Cardiac fibroblast (primary cell): ENCODE measurements at regions not wholly inside any gene's neighbourhood (a gene's known extent, or its start where the extent isn't known, plus 50 kb on each side); places are given as distances from the start of the nearest gene placed in this dataset.

ENCODE experiments used
- DNase-seq, 2 donors: peaks; one replicate each; pipeline versions ENCODE4 v3.0.0 to v3.0.0-alpha.2; 2010; ENCODE audit warnings: low read depth in 2 of 2
- H3K4me3 ChIP-seq, 2 donors: replicated peaks in 1 of 2; 1 replicate in 1 of 2; 2 replicates in 1 of 2; pipeline ENCODE4 v1.5.1; 2011; ENCODE audit warnings: low read depth in 2 of 2, low read length in 2 of 2, mild to moderate bottlenecking in 2 of 2, moderate library complexity in 1 of 2
- CTCF ChIP-seq: IDR thresholded peaks from one replicate; pipeline ENCODE4 v1.5.1; 2011; ENCODE audit warnings: low read depth, mild to moderate bottlenecking, low read length, inconsistent platforms

- no peak for TF ChIP-seq CTCF
- H3K4me3 ChIP-seq, result no peak overlapping the region
- no peak for DNase-seq
These were observed 982.5 kb upstream of the CDH8 start for GRCh38 chr16:63018581-63019223.

DNA sequence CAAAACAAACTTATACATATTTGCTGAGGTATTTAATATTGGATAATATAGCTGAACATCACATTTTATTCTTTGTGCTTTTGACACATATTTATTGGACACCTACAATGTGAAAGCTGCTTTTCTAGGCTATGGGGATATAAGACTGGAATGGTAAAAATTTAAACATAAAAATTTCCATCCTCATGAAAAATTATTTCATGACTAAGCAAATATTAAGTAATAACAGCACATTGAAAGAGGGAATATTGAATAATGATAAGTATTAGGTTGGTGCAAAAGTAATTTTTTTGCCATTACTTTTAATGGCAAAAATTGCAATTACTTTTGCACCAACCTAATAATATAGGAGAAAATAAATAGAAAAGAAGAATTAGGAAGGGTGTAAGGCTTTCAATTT, 972.5 kb upstream of the CDH8 start:
- H3K4me3 ChIP-seq, result no peak overlapping the region
- DNase-seq, result no peak
- TF ChIP-seq CTCF, result no peak

GRCh38 chr16:63005356-63005755, 969.1 kb upstream of the CDH8 start:
- TF ChIP-seq CTCF, result no peak
- no peak for DNase-seq
- no peak overlapping the region for H3K4me3 ChIP-seq

DNA sequence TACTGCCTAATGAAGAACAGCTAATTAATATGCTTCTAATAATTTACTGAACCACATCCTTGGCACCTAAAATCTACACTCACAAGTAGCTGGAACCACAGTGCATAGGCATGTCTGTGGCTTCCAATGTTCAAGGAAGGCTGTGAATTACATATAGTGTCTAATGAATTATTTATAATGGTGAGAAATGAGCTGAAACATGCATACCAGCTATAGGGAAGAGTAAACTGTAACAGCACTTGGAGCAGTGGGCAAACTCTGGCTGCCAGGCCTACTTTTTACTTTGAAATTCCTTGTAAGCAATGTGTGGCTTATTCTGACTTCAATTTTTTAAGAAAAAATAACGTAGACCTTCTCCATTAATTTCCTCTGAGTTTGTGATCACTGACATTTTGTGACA, 953.2 kb upstream of the CDH8 start:
- TF ChIP-seq CTCF, result no peak
- H3K4me3 ChIP-seq, result no peak overlapping the region
- no peak for DNase-seq

DNA sequence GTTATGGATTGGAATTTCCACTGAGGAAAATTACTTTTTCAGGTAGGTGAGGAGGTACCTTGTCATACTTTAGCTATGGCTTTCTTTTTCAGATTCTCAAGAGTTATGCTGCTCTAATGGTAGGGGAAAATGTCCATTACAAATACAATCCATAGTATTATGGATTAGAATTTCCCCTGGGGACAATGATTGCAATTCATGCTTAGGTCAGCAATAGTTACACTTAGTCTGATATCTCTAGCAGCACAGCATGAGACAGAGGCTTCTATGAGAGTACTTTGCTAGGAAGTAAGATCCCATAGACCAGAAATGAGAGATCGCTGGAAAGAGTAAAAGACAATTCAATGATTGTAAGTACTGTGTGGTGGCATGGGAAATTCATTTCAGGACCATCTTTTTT, 949.5 kb upstream of the CDH8 start:
- no peak for TF ChIP-seq CTCF
- DNase-seq, result no peak
- no peak overlapping the region for H3K4me3 ChIP-seq

- no peak for DNase-seq
- no peak overlapping the region for H3K4me3 ChIP-seq
- TF ChIP-seq CTCF, result no peak
These were observed 942.2 kb upstream of the CDH8 start for GRCh38 chr16:62978451-62978850.

GRCh38 chr16:62977876-62978275, 941.6 kb upstream of the CDH8 start:
- DNase-seq, result no peak
- H3K4me3 ChIP-seq, result no peak overlapping the region
- TF ChIP-seq CTCF, result no peak
